GM19395 (cell line): ENCODE measurements at regions not wholly inside any gene's neighbourhood (a gene's known extent, or its start where the extent isn't known, plus 50 kb on each side); places are given as distances from the start of the nearest gene placed in this dataset.

Experiments used
- ATAC-seq: cut with Tn5 transposase; IDR thresholded peaks from one replicate; pipeline ENCODE4 v1.9.1; 2021; ENCODE audit warnings: mild to moderate bottlenecking, moderate library complexity; ENCODE audit not compliant: unreplicated experiment

- no peak for ATAC-seq
Observed at GRCh38 chr11:134585666-134586610, 173.9 kb upstream of the B3GAT1 start.

DNA sequence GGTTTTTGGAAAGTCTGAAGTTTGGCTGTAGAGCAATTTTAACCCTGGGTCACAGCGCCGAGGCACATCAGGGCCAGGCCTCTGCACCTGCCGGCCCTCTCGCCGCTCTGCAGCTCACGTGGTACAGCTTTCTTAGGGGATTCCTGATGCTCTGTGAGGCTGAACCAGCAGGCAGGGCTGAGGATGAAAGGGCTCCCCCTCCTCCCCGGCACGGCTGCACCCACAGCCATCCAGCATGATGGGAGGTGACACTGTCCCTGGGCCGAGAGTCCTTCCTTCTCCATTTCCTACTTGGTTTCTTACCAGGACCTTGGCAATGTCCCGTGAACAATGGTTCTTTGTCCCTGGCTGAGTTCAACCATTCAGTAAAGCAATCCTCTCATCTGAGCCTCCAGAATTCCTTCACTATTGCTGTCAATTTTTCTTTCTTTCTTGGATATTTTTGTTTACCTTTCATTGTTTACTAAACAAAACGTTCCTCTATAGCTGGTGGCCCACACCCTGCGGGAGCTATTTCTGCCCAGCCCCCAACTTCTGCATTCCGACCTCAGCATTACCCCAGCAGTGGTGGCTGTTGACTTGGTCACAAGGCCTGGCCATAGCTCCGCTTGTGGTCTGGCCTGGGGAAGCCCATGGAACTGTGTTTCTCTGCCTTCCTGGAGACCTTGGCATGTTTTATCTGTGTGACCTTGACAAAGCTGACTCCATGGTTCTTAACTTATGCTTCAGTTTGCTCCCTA is 172.8 kb upstream of the B3GAT1 start:
- no peak for ATAC-seq

GRCh38 chr11:134584001-134584561 is 172.0 kb upstream of the B3GAT1 start:
- no peak for ATAC-seq

- ATAC-seq, result no peak
Observed at GRCh38 chr11:134583397-134583990, 171.5 kb upstream of the B3GAT1 start.

DNA sequence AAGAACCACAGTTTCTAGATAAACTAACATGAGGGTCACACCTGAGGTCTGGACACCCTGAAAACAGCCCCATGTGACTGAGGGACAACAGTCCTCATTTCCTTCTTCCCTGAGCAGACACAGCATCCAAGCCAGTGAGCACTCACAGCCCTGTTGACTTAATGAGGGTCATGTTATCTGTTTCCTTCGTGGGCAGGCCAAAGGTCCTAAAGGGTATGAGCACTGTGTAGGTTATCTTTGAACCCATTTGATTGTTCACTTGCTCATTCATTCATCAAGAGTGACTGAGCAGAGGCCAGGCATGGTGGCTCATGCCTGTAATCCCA is 170.7 kb upstream of the B3GAT1 start:
- no peak for ATAC-seq

- no peak for ATAC-seq
Observed at GRCh38 chr11:134581966-134582769, 170.1 kb upstream of the B3GAT1 start.

GRCh38 chr11:134581121-134581626 is 169.1 kb upstream of the B3GAT1 start:
- ATAC-seq, result no peak

DNA sequence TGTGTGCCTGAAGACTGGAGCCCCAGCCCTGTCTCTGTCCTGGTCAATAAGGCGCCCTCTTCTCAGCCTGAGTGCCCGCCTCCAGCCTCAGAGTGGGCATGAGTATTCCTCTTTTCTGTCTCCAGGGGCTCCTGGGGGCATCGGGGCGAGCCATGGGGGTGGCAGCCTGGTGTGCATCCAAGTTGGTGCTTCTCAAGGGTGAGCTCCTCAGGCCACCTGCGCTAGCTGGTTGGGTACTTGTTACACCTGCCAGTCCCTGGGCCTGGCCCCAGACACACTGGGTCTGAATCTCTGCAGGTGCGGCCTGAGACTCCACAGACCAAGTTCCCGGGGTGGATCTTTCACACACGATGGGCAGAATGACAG is 168.6 kb upstream of the B3GAT1 start:
- ATAC-seq, result no peak

DNA sequence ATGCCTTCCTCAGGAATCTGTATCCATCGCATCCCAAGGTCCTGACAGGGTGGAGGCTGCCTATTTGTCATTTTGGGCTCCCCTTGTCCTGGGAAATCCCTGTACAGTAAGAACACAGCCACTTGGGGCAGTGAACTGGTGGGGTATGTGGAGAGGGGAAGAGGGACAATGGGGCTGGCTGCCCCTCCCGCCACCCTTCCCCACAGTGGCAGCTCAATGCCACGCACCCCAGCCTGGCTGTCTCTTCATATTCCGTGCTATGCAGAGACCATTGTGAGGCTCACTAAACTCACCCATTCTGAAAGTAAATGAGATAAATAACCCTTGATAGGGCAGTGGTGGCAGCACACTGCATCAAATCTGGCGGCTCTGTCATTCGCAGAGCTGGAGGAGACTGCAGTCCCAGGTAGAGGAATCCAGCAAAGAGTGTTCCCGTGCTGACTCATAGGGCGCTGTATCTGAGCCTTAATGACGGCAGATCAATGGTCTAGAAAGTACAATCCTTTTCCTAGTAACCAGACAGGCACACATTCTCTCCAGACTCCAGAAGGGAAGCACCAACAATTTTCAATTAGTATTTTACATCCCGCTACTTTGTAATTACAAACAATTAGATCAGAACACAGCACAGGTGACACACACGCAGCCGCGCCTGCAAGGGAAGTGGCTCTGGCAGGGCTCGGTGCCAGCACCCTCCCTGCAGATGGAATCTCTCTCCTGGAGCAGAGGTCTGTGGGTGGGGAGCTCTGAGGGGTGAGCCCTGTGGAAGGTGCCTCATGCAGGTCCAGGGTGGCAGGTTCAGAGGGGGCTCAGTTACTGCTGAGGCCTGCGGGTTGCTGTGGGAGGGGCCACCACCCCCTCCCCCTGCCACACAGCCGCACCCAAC is 167.9 kb upstream of the B3GAT1 start:
- ATAC-seq, result no peak

GRCh38 chr11:134578807-134579723 is 167.0 kb upstream of the B3GAT1 start:
- ATAC-seq, result no peak

DNA sequence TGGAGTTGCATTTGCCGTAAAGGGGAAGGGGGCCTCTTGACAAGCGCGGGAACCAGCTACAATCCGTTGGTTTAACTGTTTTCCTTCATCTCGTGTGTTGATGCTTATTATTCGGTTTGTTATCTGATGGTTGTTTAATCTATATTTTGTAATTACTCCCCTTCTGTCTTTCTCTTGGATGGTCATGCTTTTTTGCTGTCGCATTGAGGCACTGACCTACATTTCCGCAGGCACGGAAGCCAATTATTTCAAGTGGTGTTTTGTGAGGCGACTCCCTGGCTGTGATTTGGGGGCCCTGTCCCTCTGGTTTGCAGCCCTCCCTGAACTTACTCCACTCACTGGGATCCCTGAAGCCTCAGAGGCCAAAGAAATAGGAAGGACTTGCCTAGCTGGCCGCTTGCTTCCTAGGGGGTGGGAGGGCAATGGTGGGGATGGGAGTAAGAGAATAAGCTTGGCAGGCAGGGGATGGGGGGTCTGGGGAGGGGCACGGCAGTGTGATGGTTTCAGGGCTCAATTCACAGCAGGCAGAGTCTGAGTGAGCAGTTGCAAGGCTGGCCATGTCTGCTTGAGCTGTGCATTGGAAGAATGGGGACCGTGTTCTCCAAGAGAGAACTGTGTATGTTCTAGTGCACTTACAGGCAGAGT is 165.8 kb upstream of the B3GAT1 start:
- no peak for ATAC-seq

- no peak for ATAC-seq
Observed at GRCh38 chr11:134576721-134577171, 164.7 kb upstream of the B3GAT1 start.

DNA sequence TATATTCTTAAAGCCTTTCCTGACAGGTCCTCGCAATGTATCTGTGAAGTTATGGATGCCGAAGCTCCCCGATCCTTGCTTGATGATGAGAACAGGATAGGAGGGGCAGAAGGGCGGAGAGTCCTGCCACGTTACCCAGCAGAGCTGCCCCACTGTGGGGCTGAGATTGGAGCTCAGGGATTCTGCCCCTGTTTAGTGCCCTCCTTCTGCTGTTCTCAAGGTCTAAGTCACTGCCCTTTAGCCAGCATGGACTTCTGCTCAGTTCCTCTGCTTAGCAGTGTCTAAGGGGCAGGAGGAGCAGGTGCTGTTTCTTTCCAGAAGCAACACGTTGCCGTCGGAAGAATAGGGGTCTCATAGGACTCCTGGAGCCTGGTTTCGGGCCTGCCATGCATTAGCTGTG is 164.2 kb upstream of the B3GAT1 start:
- ATAC-seq, result no peak

- no peak for ATAC-seq
Observed at GRCh38 chr11:134575504-134576230, 163.6 kb upstream of the B3GAT1 start.

DNA sequence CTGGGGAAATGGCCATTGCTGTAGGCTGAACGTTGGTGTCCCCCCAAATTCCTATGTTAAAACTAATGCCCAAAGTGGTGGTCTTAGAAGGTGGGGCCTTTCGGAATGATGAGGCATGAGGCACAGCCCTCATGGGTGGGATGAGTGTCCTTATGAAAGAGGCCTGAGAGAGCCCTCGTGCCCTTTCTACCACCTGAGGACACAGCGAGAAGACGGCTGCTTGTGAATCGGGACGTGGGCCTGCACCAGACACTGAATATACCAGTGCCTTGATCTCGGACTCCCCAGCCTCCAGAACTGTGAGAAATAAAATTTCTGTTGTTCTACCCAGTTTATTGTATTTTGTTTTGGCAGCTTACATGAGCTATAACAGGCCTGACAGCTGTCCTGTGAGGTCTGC is 162.9 kb upstream of the B3GAT1 start:
- ATAC-seq, result no peak

- no peak for ATAC-seq
Observed at GRCh38 chr11:134574425-134574824, 162.4 kb upstream of the B3GAT1 start.

GRCh38 chr11:134573857-134574256 is 161.8 kb upstream of the B3GAT1 start:
- no peak for ATAC-seq
